NB4 (cell line): ENCODE measurements at regions not wholly inside any gene's neighbourhood (a gene's known extent, or its start where the extent isn't known, plus 50 kb on each side); places are given as distances from the start of the nearest gene placed in this dataset.

ENCODE experiments used
- CTCF ChIP-seq: IDR thresholded peaks from one replicate; pipeline ENCODE4 v1.5.1; 2012; ENCODE audit warnings: low read depth, low read length
- MAX ChIP-seq: IDR thresholded peaks from 2 replicates; pipeline ENCODE4 v1.6.1; 2011; ENCODE audit warnings: low read depth, low read length
- MYC ChIP-seq: IDR thresholded peaks from 2 replicates; pipeline ENCODE4 v1.6.1; 2011; ENCODE audit warnings: low read depth, low read length
- POLR2A ChIP-seq: IDR thresholded peaks from 2 replicates; pipeline ENCODE4 v1.6.1; 2011; ENCODE audit warnings: mild to moderate bottlenecking; ENCODE audit not compliant: insufficient read length; ENCODE audit errors: extremely low read depth

- TF ChIP-seq CTCF (no peak), MAX (no peak), POLR2A (no peak), MYC (no peak)
Measured at GRCh38 chr2:184468826-184469225, 129.5 kb upstream of the ZNF804A start.
